Middle frontal gyrus (tissue), 1 donor: ENCODE measurements at regions not wholly inside any gene's neighbourhood (a gene's known extent, or its start where the extent isn't known, plus 50 kb on each side); places are given as distances from the start of the nearest gene placed in this dataset.

Experiments
- DNase-seq: peaks from one replicate; pipeline ENCODE4 v3.0.0-alpha.2; 2015; ENCODE audit warnings: low spot score; ENCODE audit errors: extremely low spot score

DNA sequence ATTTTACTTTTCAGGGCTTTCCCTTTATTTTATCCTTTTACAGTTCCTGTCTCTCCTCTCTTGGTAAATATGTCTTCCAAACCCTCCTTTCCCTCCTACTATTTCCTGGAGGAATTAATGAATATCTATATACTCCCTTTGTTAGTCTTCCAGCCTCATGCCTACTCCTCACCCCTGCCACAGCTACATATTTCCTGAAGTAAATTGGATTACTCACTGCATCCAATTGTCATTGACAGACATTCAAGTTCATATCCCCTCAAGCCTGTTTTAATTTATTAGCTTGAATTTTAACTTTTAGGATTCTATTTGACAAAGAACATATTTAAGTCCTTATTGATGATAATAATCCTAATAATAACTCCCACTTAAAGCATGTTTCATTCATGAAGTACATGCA, 314.5 kb downstream of the TMEM161B start:
- no peak for DNase-seq

DNA sequence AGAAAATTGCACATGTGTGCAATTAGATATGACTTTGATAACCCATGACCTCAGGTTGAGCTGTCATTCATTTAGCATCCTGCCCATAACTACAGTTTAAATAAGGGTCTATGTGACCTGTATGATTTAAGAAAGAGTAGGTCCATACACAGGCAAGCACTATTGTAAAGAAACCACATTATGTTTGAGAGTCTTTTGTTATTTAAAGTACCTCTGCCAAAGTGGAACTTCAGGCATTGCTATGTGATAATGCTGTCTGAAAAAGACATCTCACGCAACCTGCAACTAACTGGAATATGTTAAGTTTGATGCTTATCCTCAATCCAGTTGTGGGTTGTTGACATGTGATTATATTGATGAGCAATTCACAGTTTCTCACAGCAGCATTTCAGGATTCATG, 317.0 kb downstream of the TMEM161B start:
- DNase-seq = no peak

DNA sequence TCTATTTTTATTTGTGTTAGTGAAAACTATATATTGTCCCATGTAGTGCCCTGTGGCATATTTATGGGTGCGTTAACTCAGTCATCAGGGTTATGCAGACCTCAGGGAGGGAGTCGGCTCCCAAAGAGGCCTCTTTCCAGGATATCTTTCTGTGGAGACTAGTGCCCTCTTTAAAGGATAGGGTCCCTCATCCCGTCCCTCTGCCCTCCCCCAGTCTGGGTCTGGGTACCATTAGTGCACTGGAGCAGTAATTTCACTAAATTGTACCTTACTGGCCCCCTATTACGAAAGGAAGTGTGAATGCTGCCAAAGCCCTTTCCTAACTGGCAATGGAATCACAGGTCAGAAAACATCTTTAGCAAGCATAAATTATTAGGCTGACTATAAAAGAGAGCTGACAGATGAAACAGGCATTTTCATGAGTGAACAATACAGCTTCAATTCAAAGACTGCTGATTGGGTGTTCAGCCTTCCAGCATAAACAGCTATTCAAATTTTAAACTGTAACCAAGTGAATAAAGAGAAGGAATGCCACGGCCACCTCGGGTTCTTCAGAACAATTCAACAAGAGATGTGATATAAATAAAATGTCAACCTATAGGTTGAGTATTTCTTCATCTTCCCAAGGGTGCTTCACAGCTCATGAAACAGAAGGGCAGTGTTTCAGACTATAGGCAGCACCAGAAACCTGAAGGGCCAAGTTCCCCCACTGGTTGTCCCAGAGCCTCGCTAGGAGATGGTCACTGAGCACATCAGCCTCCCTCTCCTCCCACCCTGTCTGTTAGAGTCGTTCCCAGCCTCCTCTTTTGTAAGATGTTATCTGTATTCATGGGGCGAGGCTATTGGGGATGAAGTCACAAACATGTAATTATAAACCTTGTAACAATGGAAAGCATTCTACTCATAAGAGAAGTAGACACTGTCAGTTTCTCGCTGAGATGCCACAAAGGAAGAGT, 318.7 kb downstream of the TMEM161B start:
- peak; percentile 36 for DNase-seq

DNA sequence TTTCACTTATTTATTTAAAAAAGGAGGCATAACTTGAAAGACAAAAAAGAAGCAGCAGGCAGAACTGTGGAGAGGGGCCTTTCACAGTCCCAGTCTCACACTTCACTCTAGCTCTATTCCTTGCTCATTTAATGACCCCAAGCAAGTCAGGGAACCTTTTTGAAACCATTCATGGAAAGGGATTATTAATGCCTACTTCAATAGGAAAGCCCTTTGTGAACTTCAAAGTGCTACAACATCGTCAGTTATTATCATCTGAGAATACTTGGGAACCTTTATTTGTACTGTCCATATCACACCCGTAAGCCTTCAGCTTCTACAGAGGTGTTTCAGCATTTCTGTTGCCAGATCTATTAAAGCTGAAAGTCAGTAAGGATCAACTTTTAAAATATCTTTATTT, 320.2 kb downstream of the TMEM161B start:
- DNase-seq = no peak

GRCh38 chr5:87946271-87946670, 322.4 kb downstream of the TMEM161B start:
- no peak for DNase-seq

- no peak for DNase-seq
These were observed 323.4 kb downstream of the TMEM161B start for GRCh38 chr5:87945286-87945650.

- peak; percentile 71 for DNase-seq
These were observed 323.9 kb downstream of the TMEM161B start for GRCh38 chr5:87944553-87945285.

GRCh38 chr5:87940775-87941174, 327.9 kb downstream of the TMEM161B start:
- no peak for DNase-seq

- no peak for DNase-seq
These were observed 332.0 kb downstream of the TMEM161B start for GRCh38 chr5:87936667-87937066.

GRCh38 chr5:87924436-87924835, 344.2 kb downstream of the TMEM161B start:
- DNase-seq = no peak

- DNase-seq = no peak
These were observed 352.3 kb downstream of the TMEM161B start for GRCh38 chr5:87916320-87916719.

- no peak for DNase-seq
These were observed 356.2 kb downstream of the TMEM161B start for GRCh38 chr5:87912419-87912818.

DNA sequence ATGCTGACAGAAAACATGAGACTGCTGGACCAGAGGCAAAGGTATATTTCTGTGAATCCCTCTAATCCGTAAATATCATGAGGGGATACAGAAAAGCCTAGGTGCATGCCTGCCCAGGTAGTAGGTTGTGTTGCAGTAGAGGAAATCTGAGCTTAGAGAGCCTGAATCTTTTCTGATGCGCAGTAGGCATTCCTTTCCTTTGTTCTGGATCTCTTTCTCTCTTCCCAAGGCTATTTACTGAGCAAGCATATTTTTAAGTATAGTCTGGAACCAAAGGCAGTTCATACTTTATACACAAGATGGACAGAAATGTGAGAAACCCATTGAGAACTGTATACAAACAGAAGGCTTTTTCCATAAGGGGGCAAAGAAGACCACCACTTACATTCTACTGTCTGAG, 359.3 kb downstream of the TMEM161B start:
- DNase-seq = no peak

DNA sequence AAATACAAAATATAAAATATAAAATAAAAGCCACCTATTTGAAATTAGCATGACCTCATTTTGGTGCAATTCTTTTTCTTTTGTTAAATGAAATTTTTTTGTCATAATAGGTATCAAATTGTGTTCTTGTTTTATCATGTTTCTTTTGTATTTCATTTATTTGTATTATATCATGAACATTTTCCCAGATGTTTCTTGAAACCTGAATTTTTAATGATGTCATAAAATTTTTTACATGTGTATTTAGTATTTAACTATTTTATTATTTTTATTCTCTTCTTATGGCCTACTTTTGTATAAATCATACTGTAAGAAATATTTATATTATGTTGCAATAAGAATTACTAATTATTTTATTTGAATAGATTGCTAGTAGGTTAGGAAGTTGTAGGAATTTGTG, 361.7 kb downstream of the TMEM161B start:
- no peak for DNase-seq

- peak; percentile 14 for DNase-seq
These were observed 368.2 kb downstream of the TMEM161B start for GRCh38 chr5:87900419-87900818.

- peak; percentile 69 for DNase-seq
These were observed 368.9 kb downstream of the TMEM161B start for GRCh38 chr5:87899721-87900131.

- DNase-seq = peak; percentile 84
These were observed 369.4 kb downstream of the TMEM161B start for GRCh38 chr5:87899208-87899661.

- DNase-seq = no peak
These were observed 370.1 kb downstream of the TMEM161B start for GRCh38 chr5:87898574-87898973.

GRCh38 chr5:87888139-87888538, 380.5 kb downstream of the TMEM161B start:
- no peak for DNase-seq

DNA sequence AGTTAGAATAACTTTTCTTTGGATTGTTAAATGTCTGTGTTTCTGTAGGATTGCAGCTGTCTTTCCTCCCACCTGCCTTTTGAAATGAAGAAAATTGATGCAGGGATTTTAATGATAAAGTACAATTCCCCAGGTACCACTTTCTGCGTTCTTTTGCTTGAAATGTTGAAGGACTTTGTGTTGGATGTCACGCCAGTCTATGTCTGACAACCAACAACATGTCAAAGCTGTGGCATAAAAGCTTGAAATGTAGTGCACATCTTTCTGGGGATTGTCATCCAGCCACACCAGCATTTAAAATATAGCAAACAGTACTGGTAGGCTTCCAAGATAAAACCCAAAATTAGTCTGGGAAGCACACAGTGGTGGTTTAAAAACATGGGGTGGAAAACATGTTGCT, 381.4 kb downstream of the TMEM161B start:
- DNase-seq = no peak

DNA sequence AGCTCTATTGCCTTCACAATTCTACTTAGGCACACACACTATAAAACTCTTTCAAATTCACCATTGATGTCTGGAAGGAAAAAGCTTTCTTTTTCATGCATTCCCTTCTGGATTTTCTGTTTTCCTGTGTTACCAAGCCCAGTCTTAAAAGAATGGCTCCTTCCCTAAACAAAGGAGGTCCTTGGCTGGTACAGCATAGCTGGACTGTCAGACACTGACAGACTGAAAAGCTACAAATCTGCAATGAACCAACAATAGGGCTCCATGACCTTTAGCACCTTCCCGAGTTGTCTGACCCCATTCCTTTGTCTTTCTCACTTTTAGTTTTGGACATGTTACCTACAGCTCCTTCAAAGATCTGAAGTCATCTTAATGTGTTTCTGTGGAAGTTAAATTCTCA, 382.5 kb downstream of the TMEM161B start:
- no peak for DNase-seq

DNA sequence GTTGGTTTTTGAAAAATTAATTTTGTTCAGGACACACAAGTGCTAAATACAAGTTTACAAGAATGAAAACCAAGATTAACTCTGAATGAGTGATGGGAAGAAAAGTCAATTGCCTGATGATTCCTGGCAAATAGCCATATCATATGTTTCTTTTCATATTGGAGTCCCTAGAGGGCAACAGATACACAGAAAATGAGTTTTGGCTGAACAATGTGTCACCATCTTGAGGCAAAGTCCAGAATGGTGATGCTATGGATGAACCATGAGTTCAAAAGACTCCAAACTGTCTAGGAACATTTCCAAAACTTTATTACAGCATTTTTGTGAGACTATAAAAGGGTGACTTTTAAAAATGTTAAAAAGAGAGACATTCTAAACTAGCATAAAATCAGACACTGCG, 382.9 kb downstream of the TMEM161B start:
- no peak for DNase-seq
